PC-9 (cell line): ENCODE measurements at regions not wholly inside any gene's neighbourhood (a gene's known extent, or its start where the extent isn't known, plus 50 kb on each side); places are given as distances from the start of the nearest gene placed in this dataset.

Source experiments
- BruUV-seq: library from RNA; stranded (reverse); fragments of 400-500 nt; replicated peaks from 2 replicates; lab custom pipeline; 2021; lab: Mats Ljungman, UMichigan
- CTCF ChIA-PET: fragments of 300-600 bp; sonication (Branson Sonifier 250); formaldehyde crosslinking; loops from one replicate; lab custom pipeline; 2022; ENCODE audit warnings: antibody characterized with exemption; lab: Charles Lee
- POLR2A ChIA-PET: fragments of 300-600 bp; sonication (Branson Sonifier 250); formaldehyde crosslinking; loops from one replicate; lab custom pipeline; 2022; ENCODE audit warnings: antibody characterized with exemption; ENCODE audit not compliant: unreplicated experiment; lab: Charles Lee
- DNase-seq, 2 experiments: peaks; one replicate each; pipeline versions ENCODE4 v3.0.0 to v3.0.0-alpha.2; 2015 to 2022; ENCODE audit warnings: mixed read lengths in 1 of 2
- H2AFZ ChIP-seq: fragments of 200-600 bp; sonication (generic); 2 replicates; pipeline ENCODE4 v1.8.1; 2017; ENCODE audit warnings: antibody characterized with exemption
- H3F3A ChIP-seq: fragments of 200-600 bp; sonication (generic); 2 replicates; pipeline ENCODE4 v1.8.1; 2017; ENCODE audit warnings: antibody characterized with exemption, mild to moderate bottlenecking, low read depth; ENCODE audit not compliant: insufficient read depth
- H3K27ac ChIP-seq: fragments of 200-600 bp; sonication (generic); 2 replicates; pipeline ENCODE4 v1.6.1; 2016; ENCODE audit warnings: mixed run types
- H3K27me3 ChIP-seq: fragments of 200-600 bp; sonication (generic); 2 replicates; pipeline ENCODE4 v1.6.1; 2016; ENCODE audit warnings: low read depth, mixed run types; ENCODE audit not compliant: insufficient read depth
- H3K36me3 ChIP-seq: fragments of 200-600 bp; sonication (generic); 2 replicates; pipeline ENCODE4 v1.6.1; 2016; ENCODE audit warnings: low read depth, mixed run types
- H3K4me1 ChIP-seq: fragments of 200-600 bp; sonication (generic); replicated peaks from 2 replicates; pipeline ENCODE4 v1.6.1; 2016; ENCODE audit warnings: mixed run types; ENCODE audit not compliant: insufficient read depth
- H3K4me2 ChIP-seq: fragments of 200-600 bp; sonication (generic); 2 replicates; pipeline ENCODE4 v1.6.1; 2017; ENCODE audit warnings: mixed run types
- H3K4me3 ChIP-seq: fragments of 200-600 bp; sonication (generic); 2 replicates; pipeline ENCODE4 v1.6.1; 2016; ENCODE audit warnings: mixed run types
- H3K79me2 ChIP-seq: fragments of 200-600 bp; sonication (generic); 2 replicates; pipeline ENCODE4 v1.6.1; 2017; ENCODE audit warnings: low read depth, mixed run types
- H3K9me2 ChIP-seq: fragments of 200-600 bp; sonication (generic); 2 replicates; pipeline ENCODE4 v1.8.1; 2017; ENCODE audit warnings: mild to moderate bottlenecking; ENCODE audit not compliant: insufficient read depth
- H3K9me3 ChIP-seq: fragments of 200-600 bp; sonication (generic); 2 replicates; pipeline ENCODE4 v1.8.1; 2016; ENCODE audit warnings: low read depth; ENCODE audit not compliant: insufficient read depth
- H4K20me1 ChIP-seq: fragments of 200-600 bp; sonication (generic); 2 replicates; pipeline ENCODE4 v1.8.1; 2017; ENCODE audit not compliant: insufficient read depth
- CTCF ChIP-seq: fragments of 200-600 bp; sonication (generic); conservative IDR thresholded peaks from 2 replicates; pipeline ENCODE4 v1.6.1; 2017; ENCODE audit warnings: mixed run types, antibody characterized with exemption, mild to moderate bottlenecking, moderate library complexity
- EZH2 ChIP-seq: fragments of 200-600 bp; sonication (generic); IDR thresholded peaks from 2 replicates; pipeline ENCODE4 v1.8.0; 2017; ENCODE audit warnings: antibody characterized with exemption, low read depth
- intact Hi-C: fragments of 100-400 bp; cut with micrococcal nuclease; formaldehyde crosslinking; loops from one replicate; pipeline ENCODE4 v1.10.0; 2022; ENCODE audit not compliant: unreplicated experiment

- H3K36me3 ChIP-seq = no peaks in the 10 kb centered on the region
- intact Hi-C loops = no loop called here
- H2AFZ ChIP-seq = 0 out of 2 replicates have a peak overlapping the region, but pooled peaks have one; percentile 1
- peaks cover 4% of the 10 kb centered on the region; the same call in 1 of the 2 replicates for H3K9me3 ChIP-seq
- H3K79me2 ChIP-seq = no peaks in the 10 kb centered on the region
- no peaks in the 10 kb centered on the region for H3K9me2 ChIP-seq
- H3K4me3 ChIP-seq = no peak overlapping the region
- H3K4me1 ChIP-seq = peaks cover 17% of the 10 kb centered on the region
- DNase-seq = peak in 1 of 2 experiments; percentile 61
- TF ChIP-seq EZH2 (no peak), CTCF (no peak)
- no TSS peak for BruUV-seq
- peaks cover 6% of the 10 kb centered on the region; the same call in 1 of the 2 replicates for H3F3A ChIP-seq
- no peaks in the 10 kb centered on the region for H4K20me1 ChIP-seq
- ChIA-PET CTCF (no interaction called here), POLR2A (no interaction called here)
- peak overlapping the region; percentile 18; the same call in 1 of the 2 replicates for H3K4me2 ChIP-seq
- no peaks in the 10 kb centered on the region for H3K27me3 ChIP-seq
- H3K27ac ChIP-seq = peak overlapping the region; percentile 33
Observed at GRCh38 chr3:40923143-40923542, 276.2 kb upstream of the CTNNB1 start.

GRCh38 chr3:40923651-40924050, 275.7 kb upstream of the CTNNB1 start:
- Histone ChIP-seq H2AFZ (0 out of 2 replicates have a peak overlapping the region, but pooled peaks have one; percentile 1), H3K27me3 (no peaks in the 10 kb centered on the region), H3K27ac (peak overlapping the region; percentile 33), H3K36me3 (no peaks in the 10 kb centered on the region), H3K79me2 (no peaks in the 10 kb centered on the region), H3K9me2 (no peaks in the 10 kb centered on the region), H3K9me3 (peaks cover 4% of the 10 kb centered on the region; the same call in 1 of the 2 replicates), H3F3A (peaks cover 6% of the 10 kb centered on the region; the same call in 1 of the 2 replicates), H3K4me1 (peaks cover 17% of the 10 kb centered on the region), H3K4me2 (peak overlapping the region; percentile 18; the same call in 1 of the 2 replicates), H3K4me3 (no peak overlapping the region), H4K20me1 (no peaks in the 10 kb centered on the region)
- no peak for DNase-seq
- intact Hi-C loops = no loop called here
- TF ChIP-seq CTCF (no peak), EZH2 (no peak)
- POLR2A ChIA-PET = no interaction called here
- no TSS peak for BruUV-seq
- CTCF ChIA-PET = no interaction called here

GRCh38 chr3:40924559-40925141, 274.7 kb upstream of the CTNNB1 start:
- Histone ChIP-seq H3K27me3 (no peaks in the 10 kb centered on the region), H3K36me3 (no peaks in the 10 kb centered on the region), H3K9me3 (peaks cover 4% of the 10 kb centered on the region; the same call in 1 of the 2 replicates), H3K79me2 (no peaks in the 10 kb centered on the region), H3K4me2 (no peak overlapping the region), H3K4me3 (no peak overlapping the region), H3K9me2 (no peaks in the 10 kb centered on the region), H3K27ac (no peak overlapping the region), H4K20me1 (no peaks in the 10 kb centered on the region), H2AFZ (no peak overlapping the region), H3F3A (peaks cover 6% of the 10 kb centered on the region; the same call in 1 of the 2 replicates), H3K4me1 (peaks cover 17% of the 10 kb centered on the region)
- intact Hi-C loops = no loop called here
- ChIA-PET POLR2A (no interaction called here), CTCF (no interaction called here)
- TF ChIP-seq EZH2 = no peak
- no peak for TF ChIP-seq CTCF
- BruUV-seq = no TSS peak
- no peak for DNase-seq
